ENCODE measurements at regions not wholly inside any gene's neighbourhood (a gene's known extent, or its start where the extent isn't known, plus 50 kb on each side); places are given as distances from the start of the nearest gene placed in this dataset.

DNA sequence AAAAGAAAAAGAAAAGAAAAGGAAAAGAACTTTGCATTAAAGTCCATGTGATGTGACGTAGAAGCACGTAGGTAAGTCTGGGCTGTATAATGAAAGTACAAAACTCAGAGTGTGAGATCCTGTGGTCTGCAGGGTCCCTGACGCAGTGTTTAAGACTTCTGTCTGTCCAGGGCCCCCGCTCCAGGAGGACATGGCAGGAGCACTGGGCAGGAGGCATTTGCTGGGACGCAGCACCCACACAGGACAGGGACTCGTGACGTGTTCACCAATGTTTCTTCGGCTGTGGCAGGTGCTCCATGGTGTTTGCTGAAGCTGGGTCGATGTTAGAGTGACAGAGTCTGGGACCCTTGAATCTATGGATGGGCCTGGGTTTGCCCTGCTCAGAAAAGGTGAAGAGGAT lies 348.1 kb downstream of the BRD1 start:
- Histone ChIP-seq H2AFZ (ENCODE audit: low read depth, low read length, poor library complexity, severe bottlenecking) (no peak overlapping the region), H3K4me3 (replicated peaks in 1 of 2; ENCODE audit: low read depth in 1 of 2, low read length in 2 of 2) (no peak overlapping the region), H3K9me2 (ENCODE audit: insufficient read depth) (no peaks in the 10 kb centered on the region), H3K4me1 (ENCODE audit: control insufficient read depth in 1 of 2, insufficient read depth in 2 of 2, low read length in 2 of 2) (peaks cover 0 to 10% of the 10 kb centered on the region in 2 experiments; a peak in 2 of 4 replicates), H3K4me2 (ENCODE audit: low read length) (no peak overlapping the region), H3K27me3 (ENCODE audit: insufficient read depth, low read length) (no peaks in the 10 kb centered on the region), H3K9me3 (ENCODE audit: control insufficient read depth in 1 of 2, insufficient read depth in 1 of 2, low read depth in 1 of 2, low read length in 2 of 2) (no peaks in the 10 kb centered on the region), H3K9ac (ENCODE audit: low read length) (no peak overlapping the region), H4K20me1 (ENCODE audit: insufficient read depth) (no peaks in the 10 kb centered on the region), H3K79me2 (ENCODE audit: insufficient read depth, low read length) (0 out of 2 replicates have a peak, but pooled peaks cover 4% of the 10 kb centered on the region), H3K36me3 (ENCODE audit: control insufficient read depth in 1 of 2, insufficient read depth in 2 of 2, low read length in 2 of 2) (no peaks in the 10 kb centered on the region), H3K27ac (ENCODE audit: low read depth, low read length) (no peak overlapping the region)
- ChIA-PET CTCF (no interaction called here), RAD21 (ENCODE audit: low non-redundant PET in 1 of 2, low total read pairs in 2 of 2, uncharacterized antibody in 2 of 2, unreplicated experiment in 2 of 2) (no interaction called here), POLR2A (no interaction called here)
- no TSS peak for BruUV-seq (replicated peaks)
- intact Hi-C loops (cut with micrococcal nuclease) = no loop called here
- TF ChIP-seq CEBPB (IDR thresholded peaks at IDR 0.05; ENCODE audit: low read depth) (no peak), CBX3 (IDR thresholded peaks at IDR 0.05; ENCODE audit: low read depth) (no peak), SIN3A (IDR thresholded peaks at IDR 0.05; ENCODE audit: low read depth) (no peak), EZH2phosphoT487 (IDR thresholded peaks at IDR 0.05; ENCODE audit: borderline replicate concordance) (no peak), ZFX (IDR thresholded peaks at IDR 0.05) (no peak), SRF (IDR thresholded peaks at IDR 0.05; ENCODE audit: low read depth) (no peak), POLR2AphosphoS5 (IDR thresholded peaks at IDR 0.05; ENCODE audit: low read depth, low read length) (no peak), ELF1 (IDR thresholded peaks at IDR 0.05; ENCODE audit: borderline replicate concordance, low read depth) (no peak)
- TF ChIP-seq, protein P1, sequence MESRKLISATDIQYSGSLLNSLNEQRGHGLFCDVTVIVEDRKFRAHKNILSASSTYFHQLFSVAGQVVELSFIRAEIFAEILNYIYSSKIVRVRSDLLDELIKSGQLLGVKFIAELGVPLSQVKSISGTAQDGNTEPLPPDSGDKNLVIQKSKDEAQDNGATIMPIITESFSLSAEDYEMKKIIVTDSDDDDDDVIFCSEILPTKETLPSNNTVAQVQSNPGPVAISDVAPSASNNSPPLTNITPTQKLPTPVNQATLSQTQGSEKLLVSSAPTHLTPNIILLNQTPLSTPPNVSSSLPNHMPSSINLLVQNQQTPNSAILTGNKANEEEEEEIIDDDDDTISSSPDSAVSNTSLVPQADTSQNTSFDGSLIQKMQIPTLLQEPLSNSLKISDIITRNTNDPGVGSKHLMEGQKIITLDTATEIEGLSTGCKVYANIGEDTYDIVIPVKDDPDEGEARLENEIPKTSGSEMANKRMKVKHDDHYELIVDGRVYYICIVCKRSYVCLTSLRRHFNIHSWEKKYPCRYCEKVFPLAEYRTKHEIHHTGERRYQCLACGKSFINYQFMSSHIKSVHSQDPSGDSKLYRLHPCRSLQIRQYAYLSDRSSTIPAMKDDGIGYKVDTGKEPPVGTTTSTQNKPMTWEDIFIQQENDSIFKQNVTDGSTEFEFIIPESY (IDR thresholded peaks at IDR 0.05; ENCODE audit: extremely low read depth, insufficient replicate concordance, low read length) = no peak
- TF ChIP-seq, protein P2, sequence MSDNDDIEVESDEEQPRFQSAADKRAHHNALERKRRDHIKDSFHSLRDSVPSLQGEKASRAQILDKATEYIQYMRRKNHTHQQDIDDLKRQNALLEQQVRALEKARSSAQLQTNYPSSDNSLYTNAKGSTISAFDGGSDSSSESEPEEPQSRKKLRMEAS (IDR thresholded peaks at IDR 0.05) = no peak
- TF ChIP-seq, protein P3, sequence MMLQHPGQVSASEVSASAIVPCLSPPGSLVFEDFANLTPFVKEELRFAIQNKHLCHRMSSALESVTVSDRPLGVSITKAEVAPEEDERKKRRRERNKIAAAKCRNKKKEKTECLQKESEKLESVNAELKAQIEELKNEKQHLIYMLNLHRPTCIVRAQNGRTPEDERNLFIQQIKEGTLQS (IDR thresholded peaks at IDR 0.05) = no peak
- TF ChIP-seq, protein P4, sequence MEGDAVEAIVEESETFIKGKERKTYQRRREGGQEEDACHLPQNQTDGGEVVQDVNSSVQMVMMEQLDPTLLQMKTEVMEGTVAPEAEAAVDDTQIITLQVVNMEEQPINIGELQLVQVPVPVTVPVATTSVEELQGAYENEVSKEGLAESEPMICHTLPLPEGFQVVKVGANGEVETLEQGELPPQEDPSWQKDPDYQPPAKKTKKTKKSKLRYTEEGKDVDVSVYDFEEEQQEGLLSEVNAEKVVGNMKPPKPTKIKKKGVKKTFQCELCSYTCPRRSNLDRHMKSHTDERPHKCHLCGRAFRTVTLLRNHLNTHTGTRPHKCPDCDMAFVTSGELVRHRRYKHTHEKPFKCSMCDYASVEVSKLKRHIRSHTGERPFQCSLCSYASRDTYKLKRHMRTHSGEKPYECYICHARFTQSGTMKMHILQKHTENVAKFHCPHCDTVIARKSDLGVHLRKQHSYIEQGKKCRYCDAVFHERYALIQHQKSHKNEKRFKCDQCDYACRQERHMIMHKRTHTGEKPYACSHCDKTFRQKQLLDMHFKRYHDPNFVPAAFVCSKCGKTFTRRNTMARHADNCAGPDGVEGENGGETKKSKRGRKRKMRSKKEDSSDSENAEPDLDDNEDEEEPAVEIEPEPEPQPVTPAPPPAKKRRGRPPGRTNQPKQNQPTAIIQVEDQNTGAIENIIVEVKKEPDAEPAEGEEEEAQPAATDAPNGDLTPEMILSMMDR (IDR thresholded peaks at IDR 0.05 in 2 of 3, conservative IDR thresholded peaks at IDR 0.05 in 1 of 3; ENCODE audit: borderline replicate concordance in 1 of 3, insufficient read depth in 1 of 3, low read depth in 2 of 3, low read length in 2 of 3) = no peak
- ATAC-seq (no peak), DNase-seq (ENCODE audit: low read depth, low spot score) (no peak)
